CD4-positive, alpha-beta T cell treated with Interleukin-1 beta for 1 hour (primary cell): ENCODE measurements at regions not wholly inside any gene's neighbourhood (a gene's known extent, or its start where the extent isn't known, plus 50 kb on each side); places are given as distances from the start of the nearest gene placed in this dataset.
"Not testable (repeated sequence)": the region's sequence is repeated elsewhere in the genome, so short reads cannot be mapped to it uniquely, and the experiment has no call there.

Experiments
- DNase-seq, 2 donors: peaks; one replicate each; pipeline ENCODE4 v3.0.0-alpha.2; 2020 to 2022

DNA sequence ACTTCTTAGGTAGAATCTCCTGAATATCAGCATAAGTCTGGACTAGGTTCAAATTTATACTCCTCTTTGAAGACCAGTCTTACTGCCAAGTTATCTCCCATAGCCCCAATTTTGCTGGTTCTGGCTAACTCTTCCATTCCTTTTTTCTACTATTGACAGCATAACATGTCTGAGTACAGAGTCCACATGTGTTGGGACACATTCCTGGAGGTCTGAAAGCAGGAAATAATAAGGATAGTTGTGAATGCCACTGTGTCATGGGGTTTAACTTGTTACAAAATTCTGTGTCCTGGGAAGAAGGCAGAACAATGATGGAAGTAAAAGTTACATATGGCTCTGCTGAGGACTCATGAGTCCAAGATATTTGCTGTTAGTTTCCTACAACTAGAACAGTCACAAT is 57.4 kb upstream of the ZBTB20 start:
- DNase-seq: no peak

DNA sequence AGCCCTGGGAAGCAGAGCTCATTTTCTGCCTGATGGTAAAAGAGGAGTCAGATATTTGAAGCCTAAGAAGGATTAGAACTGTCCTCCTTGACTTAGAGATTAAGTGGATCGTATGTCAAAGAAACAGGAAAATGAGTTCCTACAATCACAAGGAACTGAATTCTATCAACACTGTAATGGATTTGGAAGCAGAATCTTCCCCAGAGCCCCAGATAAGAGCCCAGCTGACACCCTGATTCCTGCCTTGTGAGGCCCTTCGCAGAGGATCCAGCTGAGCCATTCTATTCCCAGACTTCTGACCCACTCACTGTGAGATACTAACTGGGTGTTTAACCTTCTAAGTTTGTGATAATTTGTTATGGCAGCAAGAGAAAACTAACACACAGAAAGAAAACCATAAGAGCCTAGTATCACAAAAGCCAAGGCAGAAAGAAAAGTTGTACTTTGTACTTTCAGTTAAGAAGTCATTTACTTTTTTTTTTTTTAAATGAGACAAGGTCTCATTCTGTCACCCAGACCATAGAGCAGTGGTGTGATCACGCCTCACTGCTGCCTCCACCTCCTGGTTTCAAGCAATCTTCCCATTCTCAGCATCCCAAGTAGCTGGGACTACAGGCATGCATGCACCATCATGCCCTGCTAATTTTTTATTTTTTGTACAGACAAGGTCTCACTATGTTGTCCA is 61.1 kb upstream of the ZBTB20 start:
- DNase-seq: no peak

DNA sequence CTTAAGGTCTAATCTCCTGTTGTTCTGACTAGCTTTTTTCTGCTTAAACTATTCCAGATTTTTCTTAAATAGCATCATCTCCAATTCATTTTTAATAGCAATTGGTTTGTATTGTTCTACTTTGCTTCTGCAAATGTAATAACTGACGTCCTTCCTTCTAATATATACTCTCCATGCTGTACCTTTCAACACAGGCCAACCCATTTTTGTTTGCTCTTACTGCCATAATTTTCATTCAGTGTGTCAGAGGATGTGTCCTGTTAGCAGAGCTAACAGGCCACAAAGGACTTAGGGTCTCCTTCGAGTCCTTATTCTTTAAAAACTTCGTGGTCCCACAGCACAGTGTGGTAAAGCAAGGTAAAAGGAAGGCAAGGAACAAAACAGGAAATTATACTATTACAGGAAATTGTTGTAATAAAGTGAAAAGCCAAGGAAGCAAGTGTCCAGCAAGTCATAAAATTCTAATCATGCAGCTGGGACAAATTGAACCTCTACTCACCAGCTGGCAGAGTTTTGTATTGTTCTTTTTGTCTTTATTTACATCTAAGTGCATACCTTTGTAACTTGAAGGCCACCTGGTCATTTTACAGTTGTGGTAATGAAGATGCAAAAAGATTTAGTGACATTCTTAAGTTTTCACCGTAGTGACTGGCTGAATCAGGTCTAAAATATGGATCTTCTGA is 64.9 kb upstream of the ZBTB20 start:
- no peak for DNase-seq

DNA sequence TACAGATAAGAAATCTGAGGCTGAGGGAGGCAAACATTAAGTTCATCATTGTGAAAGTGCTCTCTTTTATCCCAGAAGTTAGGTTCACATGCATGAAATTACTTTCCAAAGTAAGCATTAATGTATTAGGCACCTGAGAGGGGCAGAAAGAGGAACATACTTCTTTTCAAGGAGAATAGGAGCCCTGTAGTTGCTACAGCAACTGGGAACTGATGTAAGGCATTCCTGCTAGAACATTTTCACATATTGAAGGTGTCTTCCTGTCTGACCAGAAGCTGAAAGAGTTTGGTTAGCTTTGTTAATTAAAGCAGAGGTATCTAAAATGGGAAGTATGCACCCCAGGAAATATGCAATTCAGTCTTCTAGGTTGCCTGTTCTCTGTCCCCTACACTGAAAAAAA is 65.5 kb upstream of the ZBTB20 start:
- no peak for DNase-seq

DNA sequence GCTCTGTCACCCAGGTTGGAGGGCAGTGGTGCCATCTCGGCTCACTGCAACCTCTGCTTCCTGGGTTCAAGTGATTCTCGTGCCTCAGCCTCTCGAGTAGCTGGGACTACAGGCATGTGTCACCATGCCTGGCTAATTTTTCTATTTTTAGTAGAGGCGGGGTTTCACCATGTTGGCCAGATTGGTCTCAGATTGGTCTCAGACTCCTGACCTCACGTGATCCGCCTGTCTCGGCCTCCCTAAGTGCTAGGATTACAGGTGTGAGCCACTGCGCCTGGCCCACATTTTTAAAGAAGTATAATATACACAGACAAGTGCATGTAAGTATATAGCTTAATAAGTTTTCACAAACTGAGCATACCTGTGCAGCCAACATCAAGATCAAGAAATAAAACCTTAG is 66.0 kb upstream of the ZBTB20 start:
- not testable (repeated sequence) for DNase-seq

DNA sequence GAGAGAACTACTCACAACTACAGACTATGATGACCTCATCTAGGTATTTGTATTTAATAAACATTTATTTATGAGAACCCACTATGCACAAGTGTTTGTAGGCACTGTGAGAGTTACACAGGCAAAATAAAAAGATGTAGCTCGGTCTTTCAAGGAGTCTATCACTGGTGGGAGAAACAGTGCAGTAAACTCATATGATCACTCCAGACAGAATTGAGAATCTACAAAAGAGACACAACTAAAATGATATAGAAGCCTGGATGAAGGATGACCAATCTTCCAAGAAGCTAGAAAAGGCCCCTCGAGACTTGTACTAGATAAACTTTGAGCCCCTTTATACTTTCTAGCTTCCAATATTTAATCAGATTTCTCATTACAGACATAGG is 70.2 kb upstream of the ZBTB20 start:
- DNase-seq: no peak

DNA sequence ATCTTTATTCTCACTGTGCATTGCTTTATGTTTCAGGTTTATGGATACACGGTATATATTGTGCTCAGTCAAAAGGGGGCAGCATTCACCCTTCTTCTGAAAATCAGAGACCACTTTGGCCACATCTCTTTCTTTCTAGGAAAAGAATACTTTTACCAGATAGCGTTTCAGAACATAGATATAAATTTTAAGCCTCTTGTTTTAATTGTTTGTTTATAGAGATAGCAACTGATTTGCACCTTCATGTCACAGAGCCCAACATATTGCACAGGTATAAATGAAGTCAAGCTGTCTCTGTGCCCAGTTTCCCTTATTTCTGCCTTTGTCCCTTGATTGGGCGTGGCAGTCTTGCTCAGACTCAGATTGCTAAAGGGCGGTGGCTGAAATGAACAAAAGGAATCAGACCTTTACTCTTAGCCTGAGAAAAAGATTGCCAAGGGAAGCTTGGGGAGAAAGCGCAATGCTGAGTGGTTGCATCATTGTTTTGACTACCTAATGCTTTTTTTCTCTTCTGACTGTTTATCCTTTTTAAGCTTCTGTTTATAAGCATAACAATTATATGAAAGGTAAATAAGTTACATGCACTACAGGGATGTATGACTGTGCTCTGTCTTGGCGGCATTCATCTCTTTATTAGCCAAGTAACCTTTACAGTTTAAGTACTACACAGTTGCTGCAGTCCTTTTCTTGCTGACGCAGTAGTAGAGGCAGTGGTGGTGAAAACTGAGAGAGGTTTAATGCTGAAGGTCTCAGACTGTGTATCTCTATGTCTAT is 70.8 kb upstream of the ZBTB20 start:
- peak in 1 of 2 donors; percentile 25 for DNase-seq

DNA sequence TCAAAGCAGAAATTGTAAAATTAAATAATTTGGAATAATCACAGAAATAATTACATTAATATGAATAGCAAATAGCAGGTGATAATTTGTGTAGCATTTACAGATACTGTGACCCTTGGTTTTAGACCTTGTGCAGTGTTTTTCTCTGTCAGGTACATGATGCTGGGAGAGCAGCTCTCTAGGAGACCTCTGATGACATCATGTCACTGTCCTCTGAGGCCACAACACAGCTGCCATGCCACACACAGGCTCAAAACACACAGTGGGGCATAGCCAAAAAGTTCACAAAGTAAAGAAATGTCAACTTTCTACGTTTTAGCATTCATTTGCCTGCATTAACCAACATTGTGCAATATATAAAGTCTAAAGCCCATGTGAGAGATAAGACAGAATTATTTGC is 71.8 kb upstream of the ZBTB20 start:
- DNase-seq: no peak

DNA sequence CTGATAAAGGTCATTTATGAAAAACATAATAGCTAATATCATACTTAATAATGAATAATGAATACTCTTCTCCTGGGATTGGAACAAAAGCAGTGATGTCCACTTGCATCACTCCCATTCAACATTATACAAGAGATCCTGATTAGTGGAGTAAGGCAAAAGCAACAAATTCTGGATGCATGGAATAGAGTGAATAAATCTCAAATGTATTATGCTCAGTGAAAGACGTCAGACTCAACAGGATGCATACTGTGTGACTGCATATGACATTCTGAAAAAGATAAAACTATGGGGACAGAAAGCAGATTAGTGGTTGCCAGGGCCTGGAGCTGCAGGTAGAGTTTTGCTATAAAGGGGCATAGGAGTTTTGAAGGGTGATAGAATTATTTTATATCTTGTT is 77.6 kb upstream of the ZBTB20 start:
- no peak for DNase-seq

DNA sequence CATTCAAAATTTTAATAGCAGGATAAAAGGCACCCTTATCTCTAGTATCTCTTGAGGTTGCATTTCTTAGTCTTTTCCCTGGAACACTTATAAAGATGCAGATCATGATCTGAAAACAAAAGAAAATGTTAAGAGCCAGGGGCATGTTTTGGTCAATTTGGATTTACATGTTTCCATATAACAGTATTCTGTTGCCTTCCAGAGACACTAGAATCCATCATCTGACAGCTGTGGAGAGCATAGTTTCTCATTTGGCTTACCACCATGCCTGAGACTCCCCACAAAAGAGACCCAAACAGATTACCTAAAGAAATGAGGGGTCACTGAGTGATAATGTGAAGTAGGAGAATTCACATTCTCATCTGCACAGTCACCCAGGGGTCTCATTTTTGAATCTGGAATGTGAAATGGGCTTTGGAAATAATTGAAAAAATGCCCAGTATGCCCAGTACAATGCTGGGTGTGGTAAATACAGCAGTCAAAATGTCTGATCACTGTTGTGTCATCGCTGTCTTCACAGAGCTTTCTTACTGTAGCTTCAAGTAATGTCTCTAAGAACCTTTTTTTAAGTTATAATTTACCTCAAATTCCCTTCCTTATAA is 79.9 kb upstream of the ZBTB20 start:
- DNase-seq: no peak

DNA sequence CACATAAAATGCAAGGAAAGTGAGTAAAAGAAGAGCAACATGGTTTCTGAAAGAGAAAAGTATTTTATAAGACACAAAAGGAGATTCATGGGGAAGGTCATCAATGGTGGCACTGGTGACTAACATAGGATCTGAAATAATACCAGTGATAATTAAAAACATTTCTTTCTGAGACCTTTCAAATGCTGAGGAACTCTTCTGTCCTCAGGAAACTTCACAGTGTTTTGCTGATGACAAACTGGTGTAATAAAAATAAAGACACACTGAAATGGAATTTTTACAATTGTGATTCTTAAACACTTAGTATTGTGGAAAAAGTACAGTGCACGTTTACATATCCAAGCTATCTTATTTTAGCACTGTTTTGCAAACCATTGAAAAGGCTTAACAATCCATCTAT is 80.4 kb upstream of the ZBTB20 start:
- no peak for DNase-seq

DNA sequence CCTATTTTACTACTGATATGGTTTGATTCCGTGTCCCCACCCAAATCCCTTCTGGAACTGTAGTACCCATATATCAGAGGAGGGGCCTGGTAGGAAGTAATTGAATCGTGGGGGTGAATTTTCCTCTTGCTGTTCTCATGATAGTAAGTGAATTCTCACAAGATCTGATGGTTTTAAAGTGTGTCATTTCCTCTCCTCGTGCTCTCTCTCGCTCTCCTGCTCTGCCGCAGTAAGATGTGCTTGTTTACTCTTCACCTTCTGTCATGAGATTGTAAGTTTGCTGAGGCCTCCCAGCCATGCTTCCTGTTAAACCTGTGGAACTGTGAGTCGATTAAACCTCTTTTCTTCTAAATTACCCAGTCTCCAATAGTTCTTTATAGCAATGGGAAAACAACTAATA is 81.2 kb upstream of the ZBTB20 start:
- DNase-seq: no peak

DNA sequence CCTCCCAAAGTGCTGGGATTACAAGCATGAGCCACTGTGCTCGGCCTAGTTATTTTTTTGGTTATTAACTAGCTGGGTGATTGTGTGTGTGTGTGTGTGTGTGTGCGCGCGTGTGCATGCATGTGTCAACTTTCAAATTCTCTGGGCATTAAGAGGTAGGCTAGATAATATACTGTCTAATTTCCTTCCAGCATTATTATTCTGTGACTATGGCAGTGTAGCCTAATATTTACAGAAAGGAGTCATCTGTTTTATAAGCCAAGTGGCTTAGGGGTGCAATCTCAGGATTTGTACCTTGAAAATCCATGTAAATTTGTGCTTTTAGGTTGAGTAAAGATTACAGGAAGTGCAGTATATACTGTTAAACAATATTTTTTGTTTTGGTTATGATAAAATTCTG is 85.1 kb upstream of the ZBTB20 start:
- DNase-seq: no peak

DNA sequence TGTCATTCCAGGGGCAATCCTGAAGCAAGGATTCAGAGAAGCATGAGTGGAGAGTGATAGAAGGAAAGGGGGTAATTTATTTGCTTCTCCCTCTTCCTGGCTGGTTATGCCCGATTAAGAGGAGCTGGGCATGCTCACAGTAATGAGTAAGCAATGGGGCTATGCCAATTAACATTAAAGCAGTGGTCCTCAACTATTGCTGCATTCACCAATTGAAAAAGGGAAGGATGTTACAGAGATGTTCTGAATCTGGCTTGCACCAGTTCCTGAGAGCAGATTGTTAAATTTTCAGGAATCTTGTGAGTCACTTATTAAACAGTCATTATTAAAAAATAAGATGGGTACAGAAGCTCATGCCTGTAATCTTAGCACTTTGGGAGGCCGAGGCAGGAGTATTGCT is 85.9 kb upstream of the ZBTB20 start:
- DNase-seq: no peak

DNA sequence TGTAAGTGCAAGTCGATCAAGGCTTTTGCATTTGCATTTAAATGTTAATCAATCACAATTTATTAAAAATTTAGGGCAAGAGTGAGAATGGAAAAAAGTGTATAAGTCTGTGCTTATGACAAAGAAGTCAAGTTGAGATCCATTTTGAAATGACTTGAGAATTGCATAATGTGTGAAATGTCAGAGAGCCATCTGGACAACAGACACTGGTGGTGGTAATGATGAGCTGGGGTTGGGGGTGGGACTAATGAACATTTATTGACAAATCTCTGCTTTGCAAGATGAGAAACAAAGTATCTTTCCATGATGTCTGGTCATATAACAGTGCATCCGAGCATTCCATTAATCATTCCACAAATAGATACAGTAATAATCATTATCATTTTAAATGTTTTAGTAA is 89.4 kb upstream of the ZBTB20 start:
- no peak for DNase-seq

DNA sequence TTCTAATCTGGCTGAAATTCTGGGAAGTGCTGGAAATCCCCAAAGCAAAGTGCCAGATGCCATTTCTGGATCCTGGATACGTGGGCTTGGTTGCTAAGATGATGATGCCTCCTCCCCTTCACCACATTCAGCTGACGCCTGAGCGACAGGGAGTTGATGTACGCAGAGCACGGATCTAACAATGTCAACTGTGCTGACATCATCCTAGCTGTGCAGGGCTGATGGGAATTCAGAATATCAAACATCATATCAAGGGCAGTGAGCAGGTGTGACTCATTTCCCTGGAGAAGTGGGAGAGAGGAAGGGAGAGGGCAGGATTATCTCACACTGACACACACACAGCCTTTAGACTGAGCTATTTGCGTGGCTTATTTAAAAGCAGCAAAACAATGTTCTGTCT is 92.6 kb upstream of the ZBTB20 start:
- DNase-seq: no peak

DNA sequence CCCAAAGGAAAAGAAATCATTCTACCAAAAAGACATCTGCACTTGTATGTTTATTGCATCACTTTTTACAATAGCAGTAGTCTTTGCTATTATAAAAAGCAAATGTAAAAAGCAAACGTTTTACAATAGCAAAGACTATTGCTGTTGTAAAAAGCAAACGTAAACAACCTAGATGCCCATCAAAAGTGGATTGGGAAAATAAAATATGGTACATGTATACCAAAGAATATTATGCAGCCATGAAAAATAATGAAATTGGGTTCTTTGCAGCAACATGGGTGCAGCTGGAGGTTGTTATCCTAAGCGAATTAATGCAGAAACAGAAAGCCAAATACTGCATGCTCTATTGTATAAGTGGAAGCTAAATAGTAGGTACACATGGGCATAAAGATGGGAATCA is 97.3 kb upstream of the ZBTB20 start:
- no peak for DNase-seq

DNA sequence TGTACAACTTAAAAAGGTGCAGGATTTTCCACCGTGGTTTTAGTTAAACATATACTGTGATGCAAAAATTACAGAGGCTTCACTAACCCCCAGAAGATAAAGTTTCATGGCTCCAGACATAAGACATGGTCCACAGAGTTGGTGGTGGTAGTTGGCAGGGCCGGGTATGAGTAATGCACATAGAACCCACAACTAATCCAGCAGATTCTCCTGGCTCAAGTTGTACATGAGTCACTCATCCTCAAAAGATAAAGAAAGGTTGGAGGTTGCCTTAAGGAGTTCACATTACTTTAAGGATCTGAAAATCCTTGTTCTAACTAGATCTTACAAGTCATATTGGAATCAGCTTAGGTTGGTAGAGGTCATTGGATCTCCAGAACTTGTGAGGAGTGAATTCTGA is 98.3 kb upstream of the ZBTB20 start:
- no peak for DNase-seq

DNA sequence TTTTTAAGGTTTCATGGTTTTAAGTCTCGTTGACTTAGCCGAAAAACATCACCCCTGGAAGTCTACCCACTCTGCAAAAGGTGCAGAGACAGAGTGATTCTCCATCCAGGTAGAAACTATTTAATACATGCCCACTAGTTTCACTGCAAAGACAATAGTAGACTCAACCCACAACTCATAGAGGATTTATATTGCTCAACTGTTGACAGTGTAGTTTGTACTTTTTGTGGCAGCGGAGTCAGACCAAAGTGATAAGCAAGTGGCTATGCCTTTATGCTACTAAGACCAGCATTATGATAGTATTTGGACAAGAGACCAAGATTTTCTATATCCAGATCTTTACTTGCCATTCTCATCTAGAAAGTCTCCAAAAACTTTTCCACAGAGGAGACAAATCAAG is 98.8 kb upstream of the ZBTB20 start:
- no peak for DNase-seq

DNA sequence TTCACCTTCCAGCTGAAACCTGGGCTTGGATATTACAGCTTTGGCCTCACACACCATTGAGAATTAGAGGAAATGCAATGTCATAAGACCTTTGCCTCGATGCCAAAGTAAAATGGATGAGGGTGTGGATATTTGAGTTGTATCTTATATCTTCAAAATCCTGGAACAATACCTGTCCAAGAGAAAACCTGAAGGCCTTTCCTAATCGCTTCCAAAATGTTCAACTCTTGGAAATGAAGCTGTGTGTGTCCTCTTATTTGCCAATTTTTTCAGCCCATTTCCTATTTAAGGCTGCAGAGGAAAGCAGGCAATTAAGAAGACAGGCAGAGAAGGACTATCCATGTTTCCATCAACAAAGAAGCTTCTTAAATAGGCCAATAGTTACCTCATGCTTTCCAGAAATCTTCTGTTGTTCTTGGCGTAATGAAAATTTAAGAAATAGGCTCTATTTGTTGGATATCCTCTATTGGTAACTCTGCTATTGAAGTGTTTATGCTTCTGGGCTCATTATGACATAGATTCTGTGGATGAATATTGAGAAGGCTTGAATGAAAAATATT is 99.5 kb upstream of the ZBTB20 start:
- no peak for DNase-seq

DNA sequence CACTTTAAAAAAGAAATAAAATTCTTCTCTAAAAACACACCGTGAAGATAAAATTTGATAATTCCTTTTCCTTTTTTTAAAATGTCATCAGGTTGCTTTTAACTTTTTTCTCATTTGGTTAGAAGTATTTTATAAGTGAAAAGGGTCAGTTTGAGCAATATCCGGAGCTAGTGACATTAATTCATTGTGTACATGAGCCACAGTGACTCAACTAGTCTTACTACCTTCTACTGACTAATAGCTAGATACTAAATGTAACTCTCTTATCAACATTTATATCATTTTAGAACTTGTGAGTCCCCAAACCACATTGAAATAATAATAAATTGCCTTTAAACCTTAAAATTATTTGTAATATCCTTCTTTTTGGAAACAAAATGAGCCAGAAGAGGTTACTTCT is 101.2 kb upstream of the ZBTB20 start:
- DNase-seq: no peak

DNA sequence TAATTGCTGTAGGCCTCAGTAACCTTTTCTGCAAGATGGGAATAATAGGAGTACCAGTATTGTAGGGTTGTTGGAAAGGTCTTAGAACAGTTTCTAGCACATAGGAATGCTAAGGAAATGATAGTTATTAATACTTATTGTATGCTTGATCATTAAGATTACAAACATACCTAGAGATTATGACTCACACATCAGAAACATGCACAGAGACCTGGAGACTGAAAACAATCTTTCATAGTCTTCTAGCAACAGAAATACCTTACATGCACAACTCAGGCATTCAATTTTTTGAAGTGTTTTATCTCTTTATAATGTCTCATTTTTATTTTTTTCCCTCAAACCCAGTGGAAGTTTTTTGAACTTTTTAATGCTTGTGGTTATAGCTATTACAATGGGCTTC is 104.4 kb upstream of the ZBTB20 start:
- DNase-seq: no peak

DNA sequence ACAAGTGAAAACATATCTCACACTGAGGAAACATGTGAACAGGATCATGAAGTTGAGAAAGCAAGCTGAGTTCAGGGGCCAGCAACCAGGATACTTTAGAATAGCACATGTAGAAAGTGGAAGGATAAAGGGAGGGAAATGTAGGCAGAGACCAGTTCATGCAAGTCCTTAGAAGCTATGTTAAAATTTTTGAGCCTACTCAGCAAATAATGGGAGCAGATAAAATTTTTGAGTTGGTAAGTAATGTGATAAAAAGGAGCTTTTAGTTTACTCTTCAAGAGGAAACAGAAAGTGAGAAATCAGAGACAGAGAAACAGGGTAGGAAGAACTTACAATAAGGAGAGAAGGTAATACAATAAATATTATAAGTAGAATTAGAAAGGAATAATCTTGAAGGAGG is 105.6 kb upstream of the ZBTB20 start:
- no peak for DNase-seq
